NAMALWA (cell line): ENCODE measurements at regions not wholly inside any gene's neighbourhood (a gene's known extent, or its start where the extent isn't known, plus 50 kb on each side); places are given as distances from the start of the nearest gene placed in this dataset.

Source experiments
- DNase-seq: peaks from one replicate; pipeline ENCODE4 v3.0.0-alpha.2; 2015; ENCODE audit warnings: low spot score

DNA sequence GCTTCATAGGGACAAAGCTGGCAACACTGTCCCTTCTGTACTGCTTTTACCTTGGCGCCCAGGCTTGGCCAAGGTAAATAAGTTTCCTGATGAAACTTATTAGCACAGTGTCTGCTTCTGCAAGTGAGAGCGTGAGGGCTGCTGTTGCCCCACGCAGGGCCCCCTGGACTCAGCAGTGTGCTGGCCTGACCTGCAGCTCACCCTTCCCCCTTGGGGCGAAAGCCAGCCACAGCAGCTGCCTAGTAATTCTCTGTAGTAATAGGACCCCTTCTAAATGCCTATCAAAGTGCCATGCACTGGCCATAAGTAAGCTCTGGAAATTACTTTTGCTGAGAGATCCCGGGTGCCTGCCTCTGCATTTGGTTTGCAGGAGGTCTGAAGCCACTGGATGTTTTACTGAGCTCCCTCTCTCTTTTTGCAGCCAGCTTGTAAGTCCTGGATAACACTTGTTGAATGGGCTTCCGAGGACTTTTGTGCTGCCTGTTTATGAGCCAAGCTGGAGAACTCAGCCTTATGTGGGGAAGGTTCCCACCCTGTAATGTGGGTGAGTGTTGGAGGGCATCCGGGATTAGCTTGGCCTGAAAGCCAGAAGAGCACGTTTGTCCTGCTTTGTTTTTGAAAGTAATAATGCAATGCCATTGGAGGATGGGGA lies 293.9 kb downstream of the C7orf25 start:
- DNase-seq: no peak

GRCh38 chr7:42617071-42617765 lies 294.7 kb downstream of the C7orf25 start:
- no peak for DNase-seq

GRCh38 chr7:42614636-42615035 lies 297.2 kb downstream of the C7orf25 start:
- no peak for DNase-seq

GRCh38 chr7:42611961-42612360 lies 299.9 kb downstream of the C7orf25 start:
- no peak for DNase-seq

DNA sequence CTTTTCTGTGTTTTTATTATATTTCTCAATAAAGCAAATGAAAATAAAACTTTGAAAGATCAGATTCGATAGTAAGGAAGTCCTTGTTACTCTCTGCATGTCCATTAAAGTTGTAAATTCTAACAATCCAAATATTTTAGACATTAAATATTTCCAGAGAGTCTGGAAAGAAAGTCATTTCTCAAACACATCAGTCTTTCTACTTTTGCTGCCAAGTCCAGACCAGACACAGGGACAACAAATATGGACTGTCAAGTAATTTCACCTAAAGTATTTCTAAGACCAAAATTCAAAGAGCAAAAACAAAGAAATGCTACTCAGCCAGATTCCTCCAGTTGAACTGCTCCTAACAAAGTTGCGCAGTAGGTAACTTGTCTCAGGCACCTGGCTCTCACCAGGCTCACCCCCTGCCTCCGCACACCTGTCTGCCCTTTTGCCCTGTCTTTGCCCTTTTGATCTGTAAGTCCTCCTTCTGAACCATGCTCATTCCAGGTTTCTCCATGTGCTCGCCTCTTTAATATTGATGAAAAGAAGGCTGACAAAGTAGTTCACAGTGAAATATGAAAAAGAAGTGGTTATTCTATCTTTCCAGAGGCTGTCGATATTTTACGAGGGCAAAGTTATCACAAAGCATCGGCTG lies 300.5 kb downstream of the C7orf25 start:
- DNase-seq: no peak

DNA sequence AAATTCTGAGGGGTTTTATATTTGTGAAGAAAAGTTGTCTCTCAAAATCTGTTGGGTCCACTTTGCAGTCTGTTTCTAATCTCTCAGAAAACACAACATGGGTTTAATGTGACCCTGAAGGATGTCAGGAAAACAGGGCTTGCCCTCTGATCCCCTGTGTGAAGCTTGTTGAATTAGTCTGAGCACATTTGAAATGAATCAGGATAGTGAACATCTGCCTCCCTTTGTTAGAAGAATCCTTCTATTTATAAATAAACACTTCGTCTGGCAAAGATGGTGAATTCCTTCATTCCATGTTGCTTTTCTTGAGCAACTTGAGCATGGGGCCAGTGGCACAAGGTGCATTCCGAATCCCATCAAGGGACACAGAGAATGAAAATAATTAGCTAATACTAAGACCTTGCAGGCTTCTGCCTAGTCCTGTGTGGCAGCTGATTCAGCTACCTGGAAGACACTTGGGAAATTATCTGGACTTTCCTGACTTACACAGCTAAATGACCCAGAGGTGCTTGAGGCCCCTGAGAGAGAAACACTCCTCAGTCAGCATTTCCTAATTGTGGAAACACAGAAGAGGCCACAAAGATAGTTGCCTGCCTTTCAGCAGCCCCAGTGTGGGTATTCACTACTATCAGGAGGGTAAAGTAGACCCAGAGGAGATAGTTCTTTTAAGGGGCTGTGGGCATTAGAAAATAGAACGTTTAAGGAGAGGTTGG lies 305.5 kb downstream of the C7orf25 start:
- no peak for DNase-seq

DNA sequence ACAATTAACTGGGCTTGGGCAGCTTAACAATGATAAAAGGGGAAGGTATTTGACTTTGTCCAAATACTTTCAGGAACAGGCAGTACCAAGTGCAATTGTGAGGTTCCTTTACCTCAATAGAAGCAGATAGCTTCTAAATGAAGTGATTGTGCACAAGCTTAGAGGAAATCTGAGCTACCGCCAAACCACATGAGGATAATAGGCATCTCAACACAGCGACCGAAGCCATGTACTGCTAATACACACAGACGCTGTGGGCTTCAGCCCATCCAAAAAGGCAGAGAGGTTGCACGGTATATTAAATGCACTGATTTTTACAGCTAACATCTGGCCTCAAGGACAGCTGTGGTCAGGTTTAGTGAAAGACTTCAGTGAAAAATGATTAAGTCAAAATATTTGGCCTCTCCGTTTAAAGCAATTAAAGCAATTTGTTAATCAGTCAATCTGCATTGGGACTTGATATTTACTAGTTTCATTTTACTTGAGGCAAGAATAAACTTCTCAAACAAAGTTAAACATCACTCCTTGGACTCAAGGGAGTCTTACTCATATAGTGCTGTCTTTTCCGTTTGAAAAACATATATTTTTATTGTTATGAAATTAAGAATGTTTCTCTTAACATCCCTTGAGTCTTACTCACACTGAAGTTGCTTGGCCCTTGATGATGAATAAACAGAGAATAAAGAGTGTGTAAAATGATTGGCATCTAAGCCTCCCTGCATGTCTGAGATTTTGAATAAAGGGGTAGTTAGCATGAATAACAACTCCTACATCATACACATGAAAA lies 306.3 kb downstream of the C7orf25 start:
- no peak for DNase-seq

GRCh38 chr7:42603496-42603895 lies 308.4 kb downstream of the C7orf25 start:
- DNase-seq: no peak

- no peak for DNase-seq
Measured at GRCh38 chr7:42597300-42597699, 314.6 kb downstream of the C7orf25 start.

GRCh38 chr7:42596737-42597136 lies 315.1 kb downstream of the C7orf25 start:
- no peak for DNase-seq

GRCh38 chr7:42593860-42594259 lies 318.0 kb downstream of the C7orf25 start:
- DNase-seq: no peak

GRCh38 chr7:42590771-42591310 lies 321.0 kb downstream of the C7orf25 start:
- no peak for DNase-seq

DNA sequence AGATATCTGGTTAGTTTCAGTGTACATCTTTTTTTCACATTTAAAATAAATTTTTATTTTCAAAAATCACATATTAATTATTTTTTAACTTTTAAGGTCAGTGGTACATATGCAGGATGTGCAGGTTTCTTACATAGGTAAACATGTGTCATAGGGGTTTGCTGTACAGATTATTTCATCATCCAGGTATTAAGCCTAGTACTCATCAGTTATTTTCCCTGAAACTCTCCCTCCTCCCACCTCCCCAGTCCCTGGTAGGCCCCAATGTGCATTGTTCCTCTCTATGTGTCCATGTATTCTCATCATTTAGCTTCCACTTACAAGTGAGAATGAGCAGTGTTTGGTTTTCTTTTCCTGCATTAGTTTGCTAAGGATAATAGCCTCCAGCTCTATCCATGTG lies 323.0 kb downstream of the C7orf25 start:
- DNase-seq: no peak

GRCh38 chr7:42587806-42588205 lies 324.1 kb downstream of the C7orf25 start:
- no peak for DNase-seq

- no peak for DNase-seq
Measured at GRCh38 chr7:42580061-42580460, 331.8 kb downstream of the C7orf25 start.

GRCh38 chr7:42575171-42575570 lies 336.7 kb downstream of the C7orf25 start:
- no peak for DNase-seq

DNA sequence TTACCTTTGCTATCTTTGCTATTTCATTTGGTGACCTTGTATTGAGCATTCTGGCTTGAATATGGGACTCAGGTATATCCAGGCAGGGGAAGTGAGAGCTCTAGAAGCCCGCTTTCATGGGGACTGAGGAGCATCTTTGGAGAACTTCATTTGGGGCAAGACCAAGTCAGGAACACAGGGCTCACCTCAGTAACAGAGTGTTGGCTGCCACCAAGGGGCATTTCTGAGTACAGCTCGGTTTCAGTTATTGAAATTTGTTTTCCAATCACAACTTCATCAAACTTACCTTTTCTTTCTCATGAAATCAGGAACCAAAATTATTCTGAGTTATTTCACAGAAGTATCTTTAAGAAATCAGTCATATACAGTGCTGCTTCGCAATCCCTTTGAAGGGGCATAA lies 337.2 kb downstream of the C7orf25 start:
- DNase-seq: no peak

- DNase-seq: peak; percentile 5
Measured at GRCh38 chr7:42573881-42574672, 337.1 kb upstream of the GLI3 start.

DNA sequence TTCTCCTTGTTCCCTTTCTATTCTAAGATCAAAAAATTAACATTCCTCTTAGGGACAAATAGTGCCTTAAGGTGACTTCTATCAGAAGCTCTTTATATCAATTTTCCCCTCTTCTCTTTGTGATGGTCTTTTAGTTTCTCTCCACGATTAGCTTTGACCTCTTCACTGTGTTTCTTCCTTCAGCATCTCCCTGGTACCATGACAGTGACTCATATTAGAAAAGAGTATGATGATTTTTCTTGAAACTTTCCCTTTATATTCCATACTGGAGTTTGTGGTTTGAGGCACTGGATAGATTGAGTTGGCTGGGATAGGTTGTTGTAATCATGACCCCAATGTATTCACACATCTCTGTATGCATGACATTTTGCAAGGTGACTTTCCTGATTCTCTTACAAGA lies 335.6 kb upstream of the GLI3 start:
- no peak for DNase-seq

GRCh38 chr7:42572056-42572455 lies 335.0 kb upstream of the GLI3 start:
- DNase-seq: no peak

DNA sequence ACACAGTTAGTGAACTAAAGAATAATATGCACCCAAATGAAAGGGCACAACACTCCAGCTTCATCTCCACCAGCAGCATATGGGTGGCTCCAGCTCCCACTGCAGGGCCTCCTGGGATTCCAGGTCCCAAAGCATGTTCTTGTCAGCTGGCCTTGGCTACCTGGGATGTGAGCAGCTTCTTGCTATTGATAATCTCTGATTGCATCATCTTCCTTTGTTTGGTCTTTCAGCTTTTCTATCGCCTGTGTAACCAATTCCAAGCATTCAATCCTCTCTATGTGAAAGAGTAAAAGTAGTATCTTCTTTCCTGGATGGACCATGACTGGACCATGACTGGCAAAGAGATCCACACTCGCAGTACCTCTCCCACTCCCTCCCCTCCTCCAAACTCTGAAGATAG lies 333.9 kb upstream of the GLI3 start:
- DNase-seq: no peak
